Stomach (tissue), 4 donors: ENCODE measurements at regions not wholly inside any gene's neighbourhood (a gene's known extent, or its start where the extent isn't known, plus 50 kb on each side); places are given as distances from the start of the nearest gene placed in this dataset.

Source experiments
- EP300 ChIP-seq: sonication (generic); formaldehyde crosslinking; IDR thresholded peaks from one replicate; pipeline ENCODE4 v1.6.1; 2017; ENCODE audit warnings: antibody characterized with exemption
- POLR2A ChIP-seq, 4 donors: fragments of 450-650 bp; IDR thresholded peaks; one replicate each; pipeline ENCODE4 v1.6.1; 2016; ENCODE audit warnings: antibody characterized with exemption in 4 of 4, control low read depth in 2 of 4, mild to moderate bottlenecking in 1 of 4, moderate library complexity in 1 of 4
- POLR2AphosphoS5 ChIP-seq, 3 donors: sonication (generic); formaldehyde crosslinking; IDR thresholded peaks; one replicate each; pipeline ENCODE4 v1.6.1; 2016; ENCODE audit warnings: antibody characterized with exemption in 3 of 3
- TF ChIP-seq, protein P1 (sequence below), 7 experiments: fragments of 450-650 bp in 4 of 7; fragments of 200-600 bp in 3 of 7; sonication (generic) in 3 of 7; IDR thresholded peaks; one replicate each; pipeline ENCODE4 v1.5.1; 2016 to 2019; ENCODE audit warnings: antibody characterized with exemption in 7 of 7, control low read depth in 2 of 7, mild to moderate bottlenecking in 1 of 7

DNA sequence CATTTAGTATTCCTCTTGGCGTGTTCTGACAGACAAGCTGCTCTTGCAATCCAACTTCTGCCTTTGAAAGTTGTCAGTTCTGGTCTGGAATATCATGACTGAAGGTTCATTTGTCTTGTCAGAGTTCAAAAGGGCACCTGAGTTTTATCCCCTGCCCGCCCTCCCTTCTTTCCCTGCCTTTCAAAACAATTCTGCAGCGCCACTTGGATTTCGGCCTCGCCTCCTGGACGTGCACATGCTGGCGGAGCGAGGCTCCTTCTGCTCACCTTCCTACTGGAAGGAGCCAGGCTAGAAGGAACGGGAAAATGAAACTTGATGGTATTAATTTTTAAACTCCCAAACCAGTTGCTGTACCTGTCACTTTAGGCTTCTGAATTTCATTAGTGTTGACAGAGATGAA lies 55.7 kb upstream of the HDGFL1 start:
- TF ChIP-seq, protein P1, sequence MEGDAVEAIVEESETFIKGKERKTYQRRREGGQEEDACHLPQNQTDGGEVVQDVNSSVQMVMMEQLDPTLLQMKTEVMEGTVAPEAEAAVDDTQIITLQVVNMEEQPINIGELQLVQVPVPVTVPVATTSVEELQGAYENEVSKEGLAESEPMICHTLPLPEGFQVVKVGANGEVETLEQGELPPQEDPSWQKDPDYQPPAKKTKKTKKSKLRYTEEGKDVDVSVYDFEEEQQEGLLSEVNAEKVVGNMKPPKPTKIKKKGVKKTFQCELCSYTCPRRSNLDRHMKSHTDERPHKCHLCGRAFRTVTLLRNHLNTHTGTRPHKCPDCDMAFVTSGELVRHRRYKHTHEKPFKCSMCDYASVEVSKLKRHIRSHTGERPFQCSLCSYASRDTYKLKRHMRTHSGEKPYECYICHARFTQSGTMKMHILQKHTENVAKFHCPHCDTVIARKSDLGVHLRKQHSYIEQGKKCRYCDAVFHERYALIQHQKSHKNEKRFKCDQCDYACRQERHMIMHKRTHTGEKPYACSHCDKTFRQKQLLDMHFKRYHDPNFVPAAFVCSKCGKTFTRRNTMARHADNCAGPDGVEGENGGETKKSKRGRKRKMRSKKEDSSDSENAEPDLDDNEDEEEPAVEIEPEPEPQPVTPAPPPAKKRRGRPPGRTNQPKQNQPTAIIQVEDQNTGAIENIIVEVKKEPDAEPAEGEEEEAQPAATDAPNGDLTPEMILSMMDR (IDR thresholded peaks at IDR 0.05), result no peak
- no peak for TF ChIP-seq POLR2AphosphoS5 (IDR thresholded peaks at IDR 0.05)
- no peak for TF ChIP-seq EP300
- no peak for TF ChIP-seq POLR2A (IDR thresholded peaks at IDR 0.05)
